ENCODE measurements at regions not wholly inside any gene's neighbourhood (a gene's known extent, or its start where the extent isn't known, plus 50 kb on each side); places are given as distances from the start of the nearest gene placed in this dataset.

DNA sequence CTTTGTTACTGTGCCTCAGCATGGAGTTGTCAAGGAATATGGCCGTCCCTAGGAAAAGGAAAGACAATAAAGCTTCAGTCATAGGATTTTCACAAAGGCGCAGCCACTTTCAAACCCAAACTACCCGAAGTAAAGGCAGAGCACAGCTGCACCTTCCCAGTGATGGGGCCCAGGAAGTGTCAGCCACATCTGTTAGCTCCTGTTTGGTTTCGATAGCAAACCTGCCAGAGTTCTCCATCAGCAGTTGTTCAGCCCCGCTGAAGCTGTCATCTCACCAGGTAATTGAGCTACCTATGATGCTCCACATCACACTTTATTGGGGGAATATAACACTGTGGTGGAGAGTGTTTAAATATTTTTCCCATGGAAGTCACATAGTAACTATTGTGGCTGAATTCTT is 80.7 kb downstream of the LRATD1 start:
- TF ChIP-seq GATA3 (IDR thresholded peaks at IDR 0.05; ENCODE audit: low read depth, low read length) = no peak
- TF ChIP-seq GATA2 (IDR thresholded peaks at IDR 0.05; ENCODE audit: low read depth, low read length) = no peak

Measured in SH-SY5Y (cell line).